ENCODE measurements at regions not wholly inside any gene's neighbourhood (a gene's known extent, or its start where the extent isn't known, plus 50 kb on each side); places are given as distances from the start of the nearest gene placed in this dataset.

GRCh38 chr2:71852141-71852711 is 295.4 kb downstream of the CYP26B1 start:
- TF ChIP-seq POLR2A (IDR thresholded peaks at IDR 0.05) (no peak), CTCF (IDR thresholded peaks at IDR 0.05) (no peak)
